ENCODE measurements at regions not wholly inside any gene's neighbourhood (a gene's known extent, or its start where the extent isn't known, plus 50 kb on each side); places are given as distances from the start of the nearest gene placed in this dataset.

- Histone ChIP-seq H3K27ac (no peak overlapping the region), H3K27me3 (no peaks in the 10 kb centered on the region), H3K9me3 (no peaks in the 10 kb centered on the region), H3K36me3 (no peaks in the 10 kb centered on the region), H3K4me3 (no peak overlapping the region), H3K4me1 (no peaks in the 10 kb centered on the region)
- 79 to 86% (median 84%) methylated on average over 4 of the region's 4 CpGs for WGBS, 4 donors
- ATAC-seq (no peak), DNase-seq (no peak)
- intact Hi-C loops (cut with DNase I): no loop called here
- no peak for TF ChIP-seq CTCF (IDR thresholded peaks at IDR 0.05)
- no peak for TF ChIP-seq POLR2A (IDR thresholded peaks at IDR 0.05)
Observed at GRCh38 chr1:195831789-195832188, 776.5 kb downstream of the KCNT2 start.

- Histone ChIP-seq H3K4me1 (no peaks in the 10 kb centered on the region), H3K9me3 (no peaks in the 10 kb centered on the region), H3K36me3 (no peaks in the 10 kb centered on the region), H3K27ac (no peak overlapping the region), H3K27me3 (no peaks in the 10 kb centered on the region), H3K4me3 (no peak overlapping the region)
- intact Hi-C loops (cut with DNase I): no loop called here
- TF ChIP-seq CTCF (IDR thresholded peaks at IDR 0.05) (no peak), POLR2A (IDR thresholded peaks at IDR 0.05) (no peak)
- ATAC-seq: no peak
- DNase-seq: no peak
Observed at GRCh38 chr1:195828325-195828724, 779.9 kb downstream of the KCNT2 start.

GRCh38 chr1:195820925-195821324 lies 787.3 kb downstream of the KCNT2 start:
- TF ChIP-seq CTCF (IDR thresholded peaks at IDR 0.05) (no peak), POLR2A (IDR thresholded peaks at IDR 0.05) (no peak)
- DNase-seq (no peak), ATAC-seq (no peak)
- H3K4me1 ChIP-seq: no peaks in the 10 kb centered on the region
- no peak overlapping the region for H3K4me3 ChIP-seq
- intact Hi-C loops (cut with DNase I): no loop called here
- no peak overlapping the region for H3K27ac ChIP-seq
- peaks cover 0 to 34% (median 4%) of the 10 kb centered on the region in 12 donors for H3K9me3 ChIP-seq
- H3K27me3 ChIP-seq: no peaks in the 10 kb centered on the region
- no peaks in the 10 kb centered on the region for H3K36me3 ChIP-seq
- 75 to 89% (median 82%) methylated on average over 3 of the region's 3 CpGs for WGBS, 4 donors

GRCh38 chr1:195806060-195806459 lies 802.2 kb downstream of the KCNT2 start:
- Histone ChIP-seq H3K9me3 (peaks cover 0 to 3% (median 0%) of the 10 kb centered on the region in 12 donors), H3K4me3 (no peak overlapping the region), H3K27me3 (no peaks in the 10 kb centered on the region), H3K36me3 (no peaks in the 10 kb centered on the region), H3K4me1 (no peaks in the 10 kb centered on the region), H3K27ac (no peak overlapping the region)
- no peak for DNase-seq
- TF ChIP-seq POLR2A (IDR thresholded peaks at IDR 0.05) (no peak), CTCF (IDR thresholded peaks at IDR 0.05) (no peak)
- 43 to 74% (median 65%) methylated on average over 2 of the region's 2 CpGs for WGBS, 4 donors
- ATAC-seq: no peak
- intact Hi-C loops (cut with DNase I): no loop called here

All from heart left ventricle (tissue), 16 donors.